ENCODE measurements at regions not wholly inside any gene's neighbourhood (a gene's known extent, or its start where the extent isn't known, plus 50 kb on each side); places are given as distances from the start of the nearest gene placed in this dataset.
"Not testable (repeated sequence)": the region's sequence is repeated elsewhere in the genome, so short reads cannot be mapped to it uniquely, and the experiment has no call there.

DNA sequence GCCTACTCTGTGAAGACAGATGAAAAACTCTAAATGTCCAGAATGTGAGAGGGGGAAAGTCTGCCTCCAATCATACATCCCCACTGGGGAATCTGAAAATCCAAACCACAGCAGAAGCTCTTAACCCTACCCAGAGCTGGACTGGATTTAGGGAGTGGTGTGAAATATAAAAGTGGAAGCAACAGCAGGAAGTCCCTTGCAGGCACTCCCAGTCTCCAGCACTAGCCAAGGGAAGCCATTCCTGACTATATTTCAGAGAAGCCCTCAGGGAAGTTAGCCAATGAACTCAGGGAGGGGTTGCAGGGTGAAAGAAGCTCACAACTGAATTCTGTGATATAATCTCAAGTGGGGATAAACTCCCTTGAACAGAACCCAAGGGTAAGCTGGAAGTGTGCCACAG is 51.5 kb downstream of the CRPPA start:
- POLR2A ChIA-PET = no interaction called here
- CTCF ChIA-PET = no interaction called here
- no peak for DNase-seq (ENCODE audit: extremely low spot score)
- TF ChIP-seq ELF4 (IDR thresholded peaks at IDR 0.05) (no peak), FOXA1 (IDR thresholded peaks at IDR 0.05) (no peak), LEF1 (IDR thresholded peaks at IDR 0.05; ENCODE audit: borderline replicate concordance) (no peak), CTBP1 (IDR thresholded peaks at IDR 0.05; ENCODE audit: borderline replicate concordance) (no peak), SP1 (IDR thresholded peaks at IDR 0.05) (no peak), FOXK2 (IDR thresholded peaks at IDR 0.05) (no peak), BHLHE40 (IDR thresholded peaks at IDR 0.05; ENCODE audit: borderline replicate concordance) (no peak), TARDBP (IDR thresholded peaks at IDR 0.05) (no peak)

DNA sequence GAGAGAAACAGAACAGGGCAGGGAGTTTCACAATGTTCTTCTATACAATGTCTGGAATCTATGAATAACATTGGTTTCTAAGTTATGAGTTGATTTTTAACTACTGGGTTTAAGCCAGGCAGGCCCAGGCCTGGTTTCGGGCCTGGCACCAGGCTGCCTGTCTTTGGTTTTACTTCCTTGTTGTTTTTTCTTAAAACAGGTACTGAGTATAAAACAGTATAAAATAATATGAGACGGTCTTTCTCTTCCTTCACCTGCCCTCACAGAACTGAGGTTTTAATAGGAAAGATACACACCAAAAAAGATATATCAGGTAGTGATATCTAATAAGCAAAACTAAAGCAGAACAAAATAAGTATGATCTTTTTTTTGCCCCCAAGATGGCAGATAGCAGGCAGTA is 52.0 kb downstream of the CRPPA start:
- DNase-seq (ENCODE audit: extremely low spot score); POLR2A ChIA-PET; CTCF ChIA-PET: not testable (repeated sequence)

DNA sequence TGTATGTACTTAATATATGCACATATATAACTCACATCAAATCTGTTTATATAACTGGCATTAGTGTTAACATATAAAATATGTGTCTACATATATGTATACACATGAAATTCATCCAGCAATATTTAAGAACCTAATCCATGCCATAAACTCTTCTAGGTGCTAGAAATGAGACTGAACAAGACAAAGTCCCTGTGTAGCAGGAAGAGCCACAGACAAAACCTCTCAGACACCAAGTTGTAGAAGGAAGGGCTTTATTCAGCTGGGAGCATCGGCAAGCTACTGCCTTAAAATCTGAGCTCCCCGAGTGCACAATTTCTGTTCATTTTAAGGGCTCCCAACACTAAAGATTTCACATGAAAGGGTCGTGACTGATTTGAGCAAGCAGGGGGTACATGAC is 52.5 kb downstream of the CRPPA start:
- TF ChIP-seq SUZ12 (IDR thresholded peaks at IDR 0.05) (no peak), LEF1 (IDR thresholded peaks at IDR 0.05; ENCODE audit: borderline replicate concordance) (no peak), FOXM1 (IDR thresholded peaks at IDR 0.05; ENCODE audit: borderline replicate concordance) (no peak), HDGF (IDR thresholded peaks at IDR 0.05; ENCODE audit: borderline replicate concordance) (no peak), NFRKB (IDR thresholded peaks at IDR 0.05) (no peak), SP1 (IDR thresholded peaks at IDR 0.05) (no peak), ZNF384 (IDR thresholded peaks at IDR 0.05) (no peak), CTBP1 (IDR thresholded peaks at IDR 0.05; ENCODE audit: borderline replicate concordance) (no peak), FOXA1 (IDR thresholded peaks at IDR 0.05) (no peak), BHLHE40 (IDR thresholded peaks at IDR 0.05; ENCODE audit: borderline replicate concordance) (no peak), ARNT (IDR thresholded peaks at IDR 0.05) (no peak), ELF4 (IDR thresholded peaks at IDR 0.05) (no peak), TARDBP (IDR thresholded peaks at IDR 0.05) (no peak), FOXK2 (IDR thresholded peaks at IDR 0.05) (no peak), L3MBTL2 (conservative IDR thresholded peaks at IDR 0.05) (no peak)
- TF ChIP-seq, protein P1, sequence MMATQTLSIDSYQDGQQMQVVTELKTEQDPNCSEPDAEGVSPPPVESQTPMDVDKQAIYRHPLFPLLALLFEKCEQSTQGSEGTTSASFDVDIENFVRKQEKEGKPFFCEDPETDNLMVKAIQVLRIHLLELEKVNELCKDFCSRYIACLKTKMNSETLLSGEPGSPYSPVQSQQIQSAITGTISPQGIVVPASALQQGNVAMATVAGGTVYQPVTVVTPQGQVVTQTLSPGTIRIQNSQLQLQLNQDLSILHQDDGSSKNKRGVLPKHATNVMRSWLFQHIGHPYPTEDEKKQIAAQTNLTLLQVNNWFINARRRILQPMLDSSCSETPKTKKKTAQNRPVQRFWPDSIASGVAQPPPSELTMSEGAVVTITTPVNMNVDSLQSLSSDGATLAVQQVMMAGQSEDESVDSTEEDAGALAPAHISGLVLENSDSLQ (IDR thresholded peaks at IDR 0.05) = no peak
- CTCF ChIA-PET = no interaction called here
- no peak for DNase-seq (ENCODE audit: extremely low spot score)
- POLR2A ChIA-PET = no interaction called here

DNA sequence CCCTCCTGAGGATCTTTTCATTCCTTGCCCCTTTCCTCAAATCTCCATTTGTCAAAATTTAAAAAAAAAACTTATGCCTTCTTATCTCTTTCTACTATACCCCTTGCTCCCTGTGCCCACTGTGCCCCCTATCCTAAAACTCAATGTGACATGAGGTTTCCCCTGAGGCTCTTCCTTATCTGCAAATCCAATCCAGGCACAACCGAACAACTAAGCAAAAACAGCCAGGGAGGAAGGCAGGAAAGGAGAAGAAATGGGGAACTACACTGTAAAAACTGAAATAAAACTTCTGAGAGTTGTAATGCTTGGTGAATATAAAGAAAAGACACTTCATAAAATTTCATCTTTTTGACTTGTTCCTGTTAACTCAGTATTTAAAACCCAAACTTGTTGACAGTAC is 54.2 kb downstream of the CRPPA start:
- ChIA-PET POLR2A (no interaction called here), CTCF (interaction anchor here (0.7 kb wide), 1 partner anchor 18 kb away, joined by 3 read pairs; no protein-coding TSS in a partner anchor)
- DNase-seq (ENCODE audit: extremely low spot score) = no peak
- TF ChIP-seq TARDBP (IDR thresholded peaks at IDR 0.05) (no peak), ZNF384 (IDR thresholded peaks at IDR 0.05) (no peak), SUZ12 (IDR thresholded peaks at IDR 0.05) (no peak), CTBP1 (IDR thresholded peaks at IDR 0.05; ENCODE audit: borderline replicate concordance) (no peak), LEF1 (IDR thresholded peaks at IDR 0.05; ENCODE audit: borderline replicate concordance) (no peak), ELF4 (IDR thresholded peaks at IDR 0.05) (no peak), L3MBTL2 (conservative IDR thresholded peaks at IDR 0.05) (no peak), FOXK2 (IDR thresholded peaks at IDR 0.05) (no peak), BHLHE40 (IDR thresholded peaks at IDR 0.05; ENCODE audit: borderline replicate concordance) (no peak), HDGF (IDR thresholded peaks at IDR 0.05; ENCODE audit: borderline replicate concordance) (no peak), SP1 (IDR thresholded peaks at IDR 0.05) (no peak), NFRKB (IDR thresholded peaks at IDR 0.05) (no peak), ARNT (IDR thresholded peaks at IDR 0.05) (no peak), FOXM1 (IDR thresholded peaks at IDR 0.05; ENCODE audit: borderline replicate concordance) (no peak), FOXA1 (IDR thresholded peaks at IDR 0.05) (no peak)
- TF ChIP-seq, protein P1 (IDR thresholded peaks at IDR 0.05) = no peak

DNA sequence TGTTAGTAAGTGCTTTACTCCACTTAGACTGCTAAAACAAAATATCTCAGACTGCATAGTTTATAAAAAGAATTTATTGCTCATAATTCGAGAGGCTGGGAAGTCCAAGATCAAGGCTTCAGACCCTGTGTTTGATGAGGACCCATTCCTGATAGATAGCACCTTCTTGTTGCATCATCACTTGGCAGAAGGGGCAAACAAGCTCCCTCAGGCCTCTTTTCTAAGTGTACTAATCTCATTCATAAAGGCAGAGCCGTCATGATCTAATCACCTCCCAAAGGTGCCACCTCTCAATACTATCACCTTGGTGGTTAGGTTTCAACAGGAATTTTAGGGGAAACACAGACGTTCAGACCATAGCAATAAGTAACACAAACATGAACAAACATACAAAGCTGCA is 55.4 kb downstream of the CRPPA start:
- no peak for DNase-seq (ENCODE audit: extremely low spot score)
- TF ChIP-seq TARDBP (IDR thresholded peaks at IDR 0.05) (no peak), SUZ12 (IDR thresholded peaks at IDR 0.05) (no peak), SP1 (IDR thresholded peaks at IDR 0.05) (no peak), LEF1 (IDR thresholded peaks at IDR 0.05; ENCODE audit: borderline replicate concordance) (no peak), FOXK2 (IDR thresholded peaks at IDR 0.05) (no peak), BHLHE40 (IDR thresholded peaks at IDR 0.05; ENCODE audit: borderline replicate concordance) (no peak), L3MBTL2 (conservative IDR thresholded peaks at IDR 0.05) (no peak), HDGF (IDR thresholded peaks at IDR 0.05; ENCODE audit: borderline replicate concordance) (no peak), FOXA1 (IDR thresholded peaks at IDR 0.05) (no peak), NFRKB (IDR thresholded peaks at IDR 0.05) (no peak), ARNT (IDR thresholded peaks at IDR 0.05) (no peak), CTBP1 (IDR thresholded peaks at IDR 0.05; ENCODE audit: borderline replicate concordance) (no peak), ZNF384 (IDR thresholded peaks at IDR 0.05) (no peak), FOXM1 (IDR thresholded peaks at IDR 0.05; ENCODE audit: borderline replicate concordance) (no peak), ELF4 (IDR thresholded peaks at IDR 0.05) (no peak)
- TF ChIP-seq, protein P1 (IDR thresholded peaks at IDR 0.05) = no peak
- ChIA-PET CTCF (no interaction called here), POLR2A (no interaction called here)

DNA sequence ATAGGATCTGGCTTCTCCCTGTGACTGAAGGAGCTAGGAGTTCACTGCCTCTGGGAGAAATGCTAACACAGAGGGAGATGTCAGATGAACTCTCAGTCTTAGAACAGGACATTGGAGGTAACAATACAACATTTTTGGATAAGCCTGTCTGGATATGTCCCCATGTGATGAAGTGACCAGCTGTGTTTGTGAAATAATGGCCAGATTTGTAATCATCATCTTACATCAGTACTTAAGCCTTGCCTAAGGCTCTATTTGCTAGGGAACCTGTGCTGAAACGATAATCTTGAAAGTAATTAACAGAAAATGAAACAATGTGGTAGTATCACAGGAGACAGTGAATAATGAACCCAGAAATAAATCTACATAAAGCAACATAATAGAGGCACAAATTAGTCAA is 56.2 kb downstream of the CRPPA start:
- DNase-seq (ENCODE audit: extremely low spot score) = no peak
- ChIA-PET POLR2A (no interaction called here), CTCF (no interaction called here)
- TF ChIP-seq, protein P1 (IDR thresholded peaks at IDR 0.05) = no peak
- TF ChIP-seq BHLHE40 (IDR thresholded peaks at IDR 0.05; ENCODE audit: borderline replicate concordance) (no peak), NFRKB (IDR thresholded peaks at IDR 0.05) (no peak)
